Small intestine (tissue), 7 donors: ENCODE measurements at regions not wholly inside any gene's neighbourhood (a gene's known extent, or its start where the extent isn't known, plus 50 kb on each side); places are given as distances from the start of the nearest gene placed in this dataset.

Experiments used
- DNase-seq, 2 donors: peaks; one replicate each; pipeline versions ENCODE4 v3.0.0 to v3.0.0-alpha.2; 2013
- FAIRE-seq: peaks from 2 replicates; lab custom pipeline; 2012; peaks lifted over from hg19 to GRCh38; lab: Jason Lieb, UNC
- H3K27ac ChIP-seq, 3 donors: one replicate each; pipeline ENCODE4 v1.5.1; 2013; ENCODE audit warnings: low read length in 2 of 3, mild to moderate bottlenecking in 2 of 3, control low read depth in 1 of 3, inconsistent platforms in 1 of 3, low read depth in 1 of 3, moderate library complexity in 1 of 3
- H3K27me3 ChIP-seq, 3 donors: one replicate each; pipeline ENCODE4 v1.6.1; 2013; ENCODE audit warnings: low read length in 3 of 3, inconsistent platforms in 1 of 3; ENCODE audit not compliant: control insufficient read depth in 3 of 3, insufficient read depth in 3 of 3
- H3K36me3 ChIP-seq, 3 donors: one replicate each; pipeline ENCODE4 v1.6.1; 2013; ENCODE audit warnings: low read length in 3 of 3, inconsistent platforms in 1 of 3, low read depth in 1 of 3, mild to moderate bottlenecking in 1 of 3, moderate library complexity in 1 of 3; ENCODE audit not compliant: control insufficient read depth in 3 of 3, insufficient read depth in 2 of 3
- H3K4me1 ChIP-seq, 3 donors: one replicate each; pipeline ENCODE4 v1.6.1; 2013; ENCODE audit warnings: low read length in 2 of 3, inconsistent platforms in 1 of 3, low read depth in 1 of 3, mild to moderate bottlenecking in 1 of 3, moderate library complexity in 1 of 3; ENCODE audit not compliant: control insufficient read depth in 3 of 3, insufficient read depth in 2 of 3
- H3K4me3 ChIP-seq, 3 donors: one replicate each; pipeline ENCODE4 v1.5.1; 2013; ENCODE audit warnings: low read length in 3 of 3, control low read depth in 1 of 3, inconsistent platforms in 1 of 3, low read depth in 1 of 3, mild to moderate bottlenecking in 1 of 3, moderate library complexity in 1 of 3
- H3K9me3 ChIP-seq, 2 donors: one replicate each; pipeline ENCODE4 v1.6.1; 2013; ENCODE audit warnings: low read depth in 1 of 2, low read length in 1 of 2; ENCODE audit not compliant: control insufficient read depth in 2 of 2, insufficient read depth in 1 of 2
- WGBS, 3 donors: extraction: QIAGEN DNeasy Blood & Tissue Kit; methylation state at CpG; one replicate each; pipeline ENCODE4 v1.1.7; 2013; 5-methylcytosine and 5-hydroxymethylcytosine counted together
- donor health status: healthy with polysubstance abuse.
- donor health status: control.
- donor health status: control.
- donor health status: Bipolar disorder and iron deficiency.
- donor health status: healthy.

- WGBS, 3 donors, result 78 to 90% (median 83%) methylated on average over 2 of the region's 2 CpGs
- Histone ChIP-seq H3K4me3 (no peak overlapping the region), H3K9me3 (no peaks in the 10 kb centered on the region), H3K27me3 (no peaks in the 10 kb centered on the region), H3K27ac (no peak overlapping the region), H3K36me3 (no peaks in the 10 kb centered on the region), H3K4me1 (no peaks in the 10 kb centered on the region)
- no peak for FAIRE-seq
- DNase-seq, result no peak
Measured at GRCh38 chr6:153758516-153758915, 280.5 kb upstream of the OPRM1 start.

GRCh38 chr6:153735761-153736160 is 303.3 kb upstream of the OPRM1 start:
- H3K9me3 ChIP-seq, result peaks cover 0 to 7% of the 10 kb centered on the region in 2 donors
- no peak overlapping the region for H3K27ac ChIP-seq
- no peak for FAIRE-seq
- DNase-seq, result no peak
- H3K4me1 ChIP-seq, result no peaks in the 10 kb centered on the region
- no peaks in the 10 kb centered on the region for H3K36me3 ChIP-seq
- 66 to 82% (median 69%) methylated on average over 5 of the region's 5 CpGs for WGBS, 3 donors
- H3K4me3 ChIP-seq, result no peak overlapping the region
- no peaks in the 10 kb centered on the region for H3K27me3 ChIP-seq

GRCh38 chr6:153729189-153729588 is 309.9 kb upstream of the OPRM1 start:
- 7 to 21% (median 12%) methylated on average over 2 of the region's 2 CpGs for WGBS, 3 donors
- no peak for FAIRE-seq
- no peaks in the 10 kb centered on the region for H3K27me3 ChIP-seq
- no peaks in the 10 kb centered on the region for H3K9me3 ChIP-seq
- no peak overlapping the region for H3K4me3 ChIP-seq
- H3K27ac ChIP-seq, result no peak overlapping the region
- H3K36me3 ChIP-seq, result no peaks in the 10 kb centered on the region
- H3K4me1 ChIP-seq, result no peaks in the 10 kb centered on the region
- peak in 1 of 2 donors; percentile 9 for DNase-seq

- FAIRE-seq, result no peak
- H3K27me3 ChIP-seq, result no peaks in the 10 kb centered on the region
Measured at GRCh38 chr6:153727885-153728284, 311.2 kb upstream of the OPRM1 start.

GRCh38 chr6:153725456-153725855 is 313.6 kb upstream of the OPRM1 start:
- no peak for FAIRE-seq
- 45 to 64% (median 64%) methylated on average over 3 of the region's 3 CpGs for WGBS, 3 donors
- Histone ChIP-seq H3K27me3 (no peaks in the 10 kb centered on the region), H3K4me1 (no peaks in the 10 kb centered on the region), H3K4me3 (no peak overlapping the region), H3K36me3 (no peaks in the 10 kb centered on the region), H3K27ac (no peak overlapping the region), H3K9me3 (no peaks in the 10 kb centered on the region)
- no peak for DNase-seq

More at GRCh38 chr6:153727885-153728284, 311.2 kb upstream of the OPRM1 start:
- no peaks in the 10 kb centered on the region for H3K4me1 ChIP-seq
- 3 to 33% (median 26%) methylated on average over 1 of the region's 1 CpG for WGBS, 3 donors
- H3K36me3 ChIP-seq, result no peaks in the 10 kb centered on the region
- H3K4me3 ChIP-seq, result no peak overlapping the region
- no peaks in the 10 kb centered on the region for H3K9me3 ChIP-seq
- DNase-seq, result no peak
- no peak overlapping the region for H3K27ac ChIP-seq

GRCh38 chr6:153720732-153721131 is 318.3 kb upstream of the OPRM1 start:
- no peak for FAIRE-seq

GRCh38 chr6:153705429-153705828 is 333.6 kb upstream of the OPRM1 start:
- FAIRE-seq (no peak), DNase-seq (no peak)
- Histone ChIP-seq H3K4me1 (no peaks in the 10 kb centered on the region), H3K36me3 (no peaks in the 10 kb centered on the region), H3K27me3 (no peaks in the 10 kb centered on the region), H3K9me3 (peaks cover 0 to 3% of the 10 kb centered on the region in 2 donors), H3K4me3 (no peak overlapping the region), H3K27ac (no peak overlapping the region)

More at GRCh38 chr6:153720732-153721131, 318.3 kb upstream of the OPRM1 start:
- no peaks in the 10 kb centered on the region for H3K4me1 ChIP-seq
- no peak overlapping the region for H3K27ac ChIP-seq
- H3K9me3 ChIP-seq, result no peaks in the 10 kb centered on the region
- H3K27me3 ChIP-seq, result no peaks in the 10 kb centered on the region
- no peak for DNase-seq
- H3K36me3 ChIP-seq, result no peaks in the 10 kb centered on the region
- H3K4me3 ChIP-seq, result no peak overlapping the region

- DNase-seq (no peak), FAIRE-seq (no peak)
- Histone ChIP-seq H3K4me1 (no peaks in the 10 kb centered on the region), H3K27ac (no peak overlapping the region), H3K9me3 (peaks cover 0 to 3% of the 10 kb centered on the region in 2 donors), H3K36me3 (no peaks in the 10 kb centered on the region), H3K27me3 (no peaks in the 10 kb centered on the region), H3K4me3 (no peak overlapping the region)
- 75 to 81% (median 76%) methylated on average over 2 of the region's 2 CpGs for WGBS, 3 donors
Measured at GRCh38 chr6:153702671-153703070, 336.4 kb upstream of the OPRM1 start.

GRCh38 chr6:153698637-153699036 is 340.4 kb upstream of the OPRM1 start:
- Histone ChIP-seq H3K9me3 (no peaks in the 10 kb centered on the region), H3K4me3 (no peak overlapping the region), H3K4me1 (no peaks in the 10 kb centered on the region), H3K36me3 (no peaks in the 10 kb centered on the region), H3K27ac (no peak overlapping the region), H3K27me3 (no peaks in the 10 kb centered on the region)
- 81 to 91% (median 88%) methylated on average over 2 of the region's 2 CpGs for WGBS, 3 donors
- DNase-seq (no peak), FAIRE-seq (no peak)
